Endodermal cell (in vitro differentiated cells): ENCODE measurements at regions not wholly inside any gene's neighbourhood (a gene's known extent, or its start where the extent isn't known, plus 50 kb on each side); places are given as distances from the start of the nearest gene placed in this dataset.

ENCODE experiments used
- DNase-seq: peaks from one replicate; pipeline ENCODE4 v3.0.0-alpha.2; 2017
- H3K27ac ChIP-seq: 2 replicates; pipeline ENCODE4 v1.5.1; 2013; ENCODE audit warnings: mild to moderate bottlenecking, low read depth, low read length, moderate library complexity
- H3K27me3 ChIP-seq: 2 replicates; pipeline ENCODE4 v1.6.1; 2013; ENCODE audit warnings: mild to moderate bottlenecking, low read length, moderate library complexity; ENCODE audit not compliant: insufficient read depth, control insufficient read depth, poor library complexity, severe bottlenecking
- H3K36me3 ChIP-seq: 2 replicates; pipeline ENCODE4 v1.7.0; 2013; ENCODE audit warnings: mild to moderate bottlenecking, low read length, moderate library complexity; ENCODE audit not compliant: control insufficient read depth, insufficient read depth
- H3K4me1 ChIP-seq: one replicate; pipeline ENCODE4 v1.7.0; 2013; ENCODE audit warnings: low read length; ENCODE audit not compliant: control insufficient read depth, insufficient read depth
- H3K4me3 ChIP-seq: 2 replicates; pipeline ENCODE4 v1.5.1; 2013; ENCODE audit warnings: mild to moderate bottlenecking, low read length, moderate library complexity
- H3K9ac ChIP-seq: 2 replicates; pipeline ENCODE4 v1.6.1; 2013; ENCODE audit warnings: mild to moderate bottlenecking, low read length, moderate library complexity; ENCODE audit not compliant: poor library complexity, severe bottlenecking; ENCODE audit errors: extremely low read depth
- H3K9me3 ChIP-seq: 2 replicates; pipeline ENCODE4 v1.6.1; 2013; ENCODE audit warnings: mild to moderate bottlenecking, low read length, moderate library complexity; ENCODE audit not compliant: control insufficient read depth
- H3K27ac Mint-ChIP-seq: 2 replicates; pipeline ENCODE4 v1.8.0; 2020; ENCODE audit warnings: mixed read lengths
- H3K27me3 Mint-ChIP-seq: 2 replicates; pipeline ENCODE4 v1.8.0; 2021; ENCODE audit warnings: mild to moderate bottlenecking, mixed read lengths; ENCODE audit not compliant: insufficient read depth
- H3K36me3 Mint-ChIP-seq: 2 replicates; pipeline ENCODE4 v1.8.0; 2020; ENCODE audit warnings: low read depth, mixed read lengths
- H3K4me1 Mint-ChIP-seq: 2 replicates; pipeline ENCODE4 v1.8.0; 2020; ENCODE audit warnings: mixed read lengths
- H3K4me3 Mint-ChIP-seq: 2 replicates; pipeline ENCODE4 v1.8.0; 2020; ENCODE audit warnings: mild to moderate bottlenecking, moderate library complexity, mixed read lengths
- H3K9me3 Mint-ChIP-seq: 2 replicates; pipeline ENCODE4 v1.8.0; 2020; ENCODE audit warnings: mild to moderate bottlenecking, mixed read lengths
- CTCF ChIP-seq: fragments of 200-600 bp; sonication (generic); conservative IDR thresholded peaks from 2 replicates; pipeline ENCODE4 v1.5.0; 2021; ENCODE audit warnings: antibody characterized with exemption, mild to moderate bottlenecking
- WGBS, 2 experiments: methylation state at CpG; one replicate each; pipeline versions ENCODE4 v1.1.5 to v1.1.7; 2013; ENCODE audit warnings: missing lambda C conversion rate in 2 of 2, mixed read lengths in 1 of 2; ENCODE audit not compliant: insufficient coverage in 1 of 2, insufficient read length in 1 of 2; 5-methylcytosine and 5-hydroxymethylcytosine counted together

DNA sequence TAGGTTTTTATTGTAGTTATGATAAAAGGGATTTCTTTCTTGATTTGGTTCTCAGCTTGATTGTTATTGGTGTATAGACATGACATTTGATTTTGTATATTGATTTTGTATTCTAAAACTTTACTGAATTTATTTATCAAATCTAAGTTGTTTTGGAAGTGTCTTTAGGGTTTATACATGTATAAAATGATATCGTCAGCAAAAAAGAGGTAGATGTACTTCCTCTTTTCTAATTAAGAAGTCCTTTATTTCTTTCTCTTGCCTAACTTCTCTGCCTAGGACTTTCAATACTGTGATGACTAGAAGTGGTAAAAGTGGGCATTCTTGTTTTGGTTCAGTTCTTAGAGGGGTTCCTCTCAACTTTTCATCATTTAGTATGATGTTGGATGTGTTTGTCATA is 487.3 kb upstream of the KIF2B start:
- Mint-ChIP-seq H3K4me3 (no peak overlapping the region), H3K27me3 (no peaks in the 10 kb centered on the region), H3K9me3 (peaks cover 20% of the 10 kb centered on the region), H3K36me3 (no peaks in the 10 kb centered on the region), H3K27ac (no peak overlapping the region), H3K4me1 (no peaks in the 10 kb centered on the region)
- Histone ChIP-seq H3K9ac (no peak overlapping the region), H3K27me3 (no peaks in the 10 kb centered on the region), H3K4me1 (no peaks in the 10 kb centered on the region), H3K4me3 (no peak overlapping the region), H3K9me3 (no peaks in the 10 kb centered on the region), H3K36me3 (no peaks in the 10 kb centered on the region), H3K27ac (no peak overlapping the region)
- no peak for TF ChIP-seq CTCF
- DNase-seq: no peak
- WGBS, 2 experiments: 83% methylated on average over 1 of the region's 1 CpG; no CpG with 5 or more reads in 1 of the 2 experiments

- WGBS, 2 experiments: 90 to 100% methylated on average over 1 to 2 of the region's 2 CpGs
These were observed 492.0 kb upstream of the KIF2B start for GRCh38 chr17:53330756-53331155.

DNA sequence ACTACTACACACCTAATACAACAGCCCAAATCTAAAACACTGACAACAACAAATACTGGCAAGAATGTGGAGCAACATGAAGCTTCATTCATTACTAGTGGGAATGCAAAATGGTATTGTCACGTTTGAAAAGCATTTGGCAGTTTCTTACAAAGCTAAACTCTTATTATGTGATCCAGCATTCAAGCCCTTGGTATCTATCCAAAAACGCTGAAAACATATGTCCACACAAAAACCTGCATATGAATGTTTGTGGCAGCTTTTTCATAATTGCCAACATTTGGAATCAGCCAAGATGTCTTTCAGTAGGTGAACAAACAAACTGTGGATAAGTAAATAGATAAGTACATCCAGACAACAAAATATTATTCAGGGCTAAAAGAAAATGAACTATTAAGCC is 501.1 kb upstream of the KIF2B start:
- 75 to 87% methylated on average over 2 of the region's 2 CpGs for WGBS, 2 experiments
- no peak for TF ChIP-seq CTCF
- Mint-ChIP-seq H3K27ac (no peak overlapping the region), H3K27me3 (no peaks in the 10 kb centered on the region), H3K36me3 (peaks cover 3% of the 10 kb centered on the region), H3K4me3 (no peak overlapping the region), H3K9me3 (peaks cover 7% of the 10 kb centered on the region), H3K4me1 (no peaks in the 10 kb centered on the region)
- H3K27me3 ChIP-seq: no peaks in the 10 kb centered on the region
- H3K9me3 ChIP-seq: peaks cover 8% of the 10 kb centered on the region
- H3K4me1 ChIP-seq: no peaks in the 10 kb centered on the region
- H3K27ac ChIP-seq: no peak overlapping the region
- H3K9ac ChIP-seq: no peak overlapping the region
- no peak overlapping the region for H3K4me3 ChIP-seq
- no peak for DNase-seq
- no peaks in the 10 kb centered on the region for H3K36me3 ChIP-seq

More at GRCh38 chr17:53330756-53331155, 492.0 kb upstream of the KIF2B start:
- Histone ChIP-seq H3K27ac (no peak overlapping the region), H3K27me3 (no peaks in the 10 kb centered on the region), H3K4me3 (no peak overlapping the region), H3K9me3 (no peaks in the 10 kb centered on the region), H3K4me1 (no peaks in the 10 kb centered on the region), H3K9ac (no peak overlapping the region), H3K36me3 (no peaks in the 10 kb centered on the region)
- H3K4me3 Mint-ChIP-seq: no peak overlapping the region
- H3K9me3 Mint-ChIP-seq: no peaks in the 10 kb centered on the region
- no peaks in the 10 kb centered on the region for H3K27me3 Mint-ChIP-seq
- H3K4me1 Mint-ChIP-seq: no peaks in the 10 kb centered on the region
- no peaks in the 10 kb centered on the region for H3K36me3 Mint-ChIP-seq
- no peak for TF ChIP-seq CTCF
- DNase-seq: no peak
- no peak overlapping the region for H3K27ac Mint-ChIP-seq
